H1 (cell line): ENCODE measurements at regions not wholly inside any gene's neighbourhood (a gene's known extent, or its start where the extent isn't known, plus 50 kb on each side); places are given as distances from the start of the nearest gene placed in this dataset.

ENCODE experiments used
- CTCF ChIA-PET: fragments of 300-600 bp; sonication (Branson Sonifier 250); formaldehyde crosslinking; loops from one replicate; lab custom pipeline; 2021; ENCODE audit not compliant: partially characterized antibody; lab: Charles Lee
- POLR2A ChIA-PET: fragments of 300-600 bp; sonication (Branson Sonifier 250); formaldehyde crosslinking; loops from one replicate; lab custom pipeline; 2021; ENCODE audit warnings: inconsistent platforms; ENCODE audit not compliant: partially characterized antibody; lab: Charles Lee
- DNase-seq, 2 experiments: peaks; one replicate each; pipeline versions ENCODE4 v3.0.0 to v3.0.0-alpha.2; 2010 to 2022; ENCODE audit warnings: low spot score in 2 of 2, low read depth in 1 of 2, mixed read lengths in 1 of 2
- FAIRE-seq: peaks from 2 replicates; lab custom pipeline; 2011; peaks lifted over from hg19 to GRCh38; lab: Jason Lieb, UNC
- H2AFZ ChIP-seq: 2 replicates; pipeline ENCODE4 v1.8.1; 2012; ENCODE audit warnings: low read length, inconsistent platforms
- H2AK5ac ChIP-seq: 2 replicates; pipeline ENCODE4 v1.6.1; 2013; ENCODE audit warnings: low read depth, low read length
- H2BK120ac ChIP-seq: replicated peaks from 2 replicates; pipeline ENCODE3; 2013; ENCODE audit warnings: low read depth, low read length, inconsistent platforms
- H2BK12ac ChIP-seq: 2 replicates; pipeline ENCODE4 v1.6.1; 2013; ENCODE audit warnings: low read depth, low read length
- H2BK15ac ChIP-seq: 2 replicates; pipeline ENCODE4 v1.6.1; 2013; ENCODE audit warnings: low read length
- H2BK20ac ChIP-seq: 2 replicates; pipeline ENCODE4 v1.6.1; 2013; ENCODE audit warnings: low read length
- H2BK5ac ChIP-seq: 2 replicates; pipeline ENCODE4 v1.6.1; 2013; ENCODE audit warnings: low read depth, low read length
- H3K14ac ChIP-seq: 2 replicates; pipeline ENCODE4 v1.6.1; 2013; ENCODE audit warnings: inconsistent platforms; ENCODE audit not compliant: insufficient read length
- H3K18ac ChIP-seq: 2 replicates; pipeline ENCODE4 v1.6.1; 2013; ENCODE audit warnings: low read length; ENCODE audit errors: extremely low read depth
- H3K23ac ChIP-seq: 2 replicates; pipeline ENCODE4 v1.6.1; 2013; ENCODE audit warnings: inconsistent platforms; ENCODE audit not compliant: insufficient read length
- H3K23me2 ChIP-seq: 2 replicates; pipeline ENCODE4 v1.6.1; 2013; ENCODE audit warnings: low read depth, low read length
- H3K27ac ChIP-seq: 2 replicates; pipeline ENCODE4 v1.6.1; 2011; ENCODE audit warnings: low read depth, low read length, inconsistent platforms
- H3K27me3 ChIP-seq, 4 experiments: replicated peaks in 1 of 4; 1 replicate in 1 of 4; 2 replicates in 3 of 4; pipeline versions ENCODE4 v1.6.1 to v1.8.1; 2011 to 2013; ENCODE audit warnings: low read length in 3 of 4, mild to moderate bottlenecking in 3 of 4, inconsistent platforms in 2 of 4, mixed read lengths in 2 of 4, moderate library complexity in 1 of 4; ENCODE audit not compliant: control insufficient read depth in 3 of 4, insufficient read depth in 3 of 4; ENCODE audit errors: extremely low read depth in 1 of 4
- H3K36me3 ChIP-seq, 4 experiments: 2 replicates each; pipeline versions ENCODE4 v1.6.1 to v1.8.1; 2011 to 2013; ENCODE audit warnings: mild to moderate bottlenecking in 4 of 4, low read length in 3 of 4, moderate library complexity in 2 of 4, control low read depth in 1 of 4, inconsistent platforms in 1 of 4; ENCODE audit not compliant: insufficient read depth in 4 of 4, control insufficient read depth in 2 of 4
- H3K4ac ChIP-seq: replicated peaks from 2 replicates; pipeline ENCODE3; 2013; ENCODE audit warnings: low read length, low read depth, mixed read lengths, inconsistent platforms; ENCODE audit not compliant: insufficient read length
- H3K4me1 ChIP-seq, 4 experiments: replicated peaks in 1 of 4; 1 replicate in 1 of 4; 2 replicates in 3 of 4; pipeline versions ENCODE4 v1.6.1 to v1.8.1; 2011 to 2013; ENCODE audit warnings: low read length in 3 of 4, inconsistent platforms in 2 of 4, mixed read lengths in 1 of 4; ENCODE audit not compliant: insufficient read depth in 4 of 4, control insufficient read depth in 3 of 4
- H3K4me2 ChIP-seq, 2 experiments: 2 replicates each; pipeline versions ENCODE4 v1.6.1 to v1.8.1; 2011 to 2013; ENCODE audit warnings: low read depth in 2 of 2, low read length in 2 of 2, control low read depth in 1 of 2, inconsistent platforms in 1 of 2, mild to moderate bottlenecking in 1 of 2; ENCODE audit not compliant: insufficient read depth in 1 of 2
- H3K4me3 ChIP-seq, 4 experiments: fragments of 200-600, 300-600 bp in 1 of 4; sonication (generic), shearing (Covaris generic), sonication (Bioruptor Twin) in 1 of 4; 2 replicates each; pipeline versions ENCODE4 v1.5.1 to v1.8.1; 2011 to 2016; ENCODE audit warnings: low read length in 4 of 4, low read depth in 3 of 4, control low read depth in 2 of 4, inconsistent platforms in 2 of 4, mild to moderate bottlenecking in 2 of 4, mixed read lengths in 1 of 4, moderate library complexity in 1 of 4; ENCODE audit not compliant: insufficient read depth in 2 of 4; ENCODE audit errors: extremely low read depth in 1 of 4
- H3K56ac ChIP-seq: replicated peaks from 2 replicates; pipeline ENCODE3; 2013; ENCODE audit warnings: low read depth, mild to moderate bottlenecking, mixed read lengths, low read length, inconsistent platforms; ENCODE audit not compliant: insufficient read length
- H3K79me1 ChIP-seq: 2 replicates; pipeline ENCODE4 v1.6.1; 2013; ENCODE audit warnings: low read depth, low read length, control low read depth
- H3K79me2 ChIP-seq, 2 experiments: 2 replicates each; pipeline versions ENCODE4 v1.6.1 to v1.8.1; 2012 to 2013; ENCODE audit warnings: low read length in 2 of 2, mild to moderate bottlenecking in 2 of 2, inconsistent platforms in 1 of 2; ENCODE audit not compliant: insufficient read depth in 2 of 2, control insufficient read depth in 1 of 2
- H3K9ac ChIP-seq, 4 experiments: replicated peaks in 1 of 4; 1 replicate in 1 of 4; 2 replicates in 3 of 4; pipeline versions ENCODE4 v1.6.1 to v1.8.1; 2011 to 2013; ENCODE audit warnings: low read depth in 3 of 4, low read length in 3 of 4, control low read depth in 2 of 4, mild to moderate bottlenecking in 2 of 4, moderate library complexity in 2 of 4, inconsistent platforms in 1 of 4; ENCODE audit errors: extremely low read depth in 1 of 4
- H3K9me3 ChIP-seq, 2 experiments: 2 replicates each; pipeline versions ENCODE4 v1.6.1 to v1.8.1; 2012 to 2013; ENCODE audit warnings: mild to moderate bottlenecking in 2 of 2, moderate library complexity in 2 of 2, control low read depth in 1 of 2, inconsistent platforms in 1 of 2, low read depth in 1 of 2, low read length in 1 of 2, mixed read lengths in 1 of 2; ENCODE audit not compliant: insufficient read depth in 2 of 2
- H4K20me1 ChIP-seq, 2 experiments: replicated peaks in 1 of 2; 2 replicates each; pipeline versions ENCODE3 to v1.8.1; 2011 to 2013; ENCODE audit warnings: inconsistent platforms in 2 of 2, low read length in 2 of 2, mild to moderate bottlenecking in 1 of 2; ENCODE audit not compliant: insufficient read depth in 2 of 2, control insufficient read depth in 1 of 2
- H4K5ac ChIP-seq: 2 replicates; pipeline ENCODE4 v1.6.1; 2013; ENCODE audit warnings: low read length, low read depth, mixed read lengths, inconsistent platforms; ENCODE audit not compliant: insufficient read length
- H4K8ac ChIP-seq: 2 replicates; pipeline ENCODE4 v1.8.0; 2013; ENCODE audit warnings: mild to moderate bottlenecking, moderate library complexity, low read length, inconsistent platforms; ENCODE audit not compliant: insufficient read depth; ENCODE audit errors: extremely low read depth
- H4K91ac ChIP-seq: replicated peaks from 2 replicates; pipeline ENCODE3; 2013; ENCODE audit warnings: low read length, mixed read lengths, inconsistent platforms; ENCODE audit not compliant: insufficient read length
- BCL11A ChIP-seq, 2 experiments: IDR thresholded peaks; one replicate each; pipeline ENCODE4 v1.6.1; 2011; ENCODE audit warnings: low read depth in 2 of 2, low read length in 2 of 2, mild to moderate bottlenecking in 2 of 2
- CBX8 ChIP-seq: fragments of 300-800, 300-1000 bp; sonication (generic); IDR thresholded peaks from 2 replicates; pipeline ENCODE4 v1.7.1; 2016; ENCODE audit warnings: low read depth, low read length, borderline replicate concordance
- GABPA ChIP-seq: IDR thresholded peaks from 2 replicates; pipeline ENCODE4 v1.6.1; 2011; ENCODE audit warnings: mild to moderate bottlenecking, low read length, moderate library complexity, borderline replicate concordance; ENCODE audit not compliant: insufficient read depth
- GTF2F1 ChIP-seq: IDR thresholded peaks from 2 replicates; pipeline ENCODE4 v1.6.1; 2012; ENCODE audit warnings: low read depth, low read length, improper control_type of control experiment, borderline replicate concordance
- HDAC2 ChIP-seq, 2 experiments: fragments of 300-600 bp in 1 of 2; sonication (generic) in 1 of 2; IDR thresholded peaks; 2 replicates each; pipeline ENCODE4 v1.6.1; 2011 to 2012; ENCODE audit warnings: low read depth in 2 of 2, low read length in 2 of 2, mild to moderate bottlenecking in 2 of 2, moderate library complexity in 2 of 2, borderline replicate concordance in 1 of 2, inconsistent platforms in 1 of 2
- KDM1A ChIP-seq: fragments of 200-600, 300-600 bp; sonication (generic); IDR thresholded peaks from 2 replicates; pipeline ENCODE4 v1.7.1; 2016; ENCODE audit warnings: mild to moderate bottlenecking, low read length, borderline replicate concordance
- POLR2A ChIP-seq, 2 experiments: IDR thresholded peaks; 1 replicate in 1 of 2; 2 replicates in 1 of 2; pipeline ENCODE4 v1.6.1; 2011; ENCODE audit warnings: low read depth in 2 of 2, low read length in 2 of 2, mild to moderate bottlenecking in 2 of 2; ENCODE audit errors: control extremely low read depth in 1 of 2
- RNF2 ChIP-seq: fragments of 200-900, 300-1000 bp; sonication (generic); IDR thresholded peaks from 2 replicates; pipeline ENCODE4 v1.7.1; 2016; ENCODE audit warnings: borderline replicate concordance, low read depth, mild to moderate bottlenecking, antibody characterized with exemption, low read length; ENCODE audit not compliant: poor library complexity, severe bottlenecking; ENCODE audit errors: missing control alignments
- RXRA ChIP-seq: IDR thresholded peaks from 2 replicates; pipeline ENCODE4 v1.6.1; 2011; ENCODE audit warnings: low read depth, mild to moderate bottlenecking, low read length, moderate library complexity; ENCODE audit not compliant: insufficient read depth
- SIN3A ChIP-seq, 2 experiments: IDR thresholded peaks in 1 of 2; conservative IDR thresholded peaks in 1 of 2; 2 replicates each; pipeline ENCODE4 v1.6.1; 2011 to 2012; ENCODE audit warnings: low read length in 2 of 2, improper control_type of control experiment in 1 of 2, low read depth in 1 of 2, mild to moderate bottlenecking in 1 of 2
- TAF7 ChIP-seq: optimal IDR thresholded peaks from 2 replicates; pipeline ENCODE3; 2011; ENCODE audit warnings: low read depth, mild to moderate bottlenecking, inconsistent platforms, low read length, moderate library complexity, borderline replicate concordance
- WGBS, 2 experiments: shearing (Covaris generic) in 1 of 2; methylation state at CpG; one replicate each; pipeline versions ENCODE4 v1.1.6 to v1.1.7; 2013 to 2015; ENCODE audit warnings: low lambda C conversion rate in 2 of 2, mixed read lengths in 2 of 2, inconsistent platforms in 1 of 2, low coverage in 1 of 2, missing lambda C conversion rate in 1 of 2; ENCODE audit not compliant: insufficient replicate concordance in 2 of 2, insufficient coverage in 1 of 2, insufficient read length in 1 of 2; ENCODE audit errors: extremely low coverage in 1 of 2, missing lambda C conversion rate in 1 of 2; 5-methylcytosine and 5-hydroxymethylcytosine counted together

DNA sequence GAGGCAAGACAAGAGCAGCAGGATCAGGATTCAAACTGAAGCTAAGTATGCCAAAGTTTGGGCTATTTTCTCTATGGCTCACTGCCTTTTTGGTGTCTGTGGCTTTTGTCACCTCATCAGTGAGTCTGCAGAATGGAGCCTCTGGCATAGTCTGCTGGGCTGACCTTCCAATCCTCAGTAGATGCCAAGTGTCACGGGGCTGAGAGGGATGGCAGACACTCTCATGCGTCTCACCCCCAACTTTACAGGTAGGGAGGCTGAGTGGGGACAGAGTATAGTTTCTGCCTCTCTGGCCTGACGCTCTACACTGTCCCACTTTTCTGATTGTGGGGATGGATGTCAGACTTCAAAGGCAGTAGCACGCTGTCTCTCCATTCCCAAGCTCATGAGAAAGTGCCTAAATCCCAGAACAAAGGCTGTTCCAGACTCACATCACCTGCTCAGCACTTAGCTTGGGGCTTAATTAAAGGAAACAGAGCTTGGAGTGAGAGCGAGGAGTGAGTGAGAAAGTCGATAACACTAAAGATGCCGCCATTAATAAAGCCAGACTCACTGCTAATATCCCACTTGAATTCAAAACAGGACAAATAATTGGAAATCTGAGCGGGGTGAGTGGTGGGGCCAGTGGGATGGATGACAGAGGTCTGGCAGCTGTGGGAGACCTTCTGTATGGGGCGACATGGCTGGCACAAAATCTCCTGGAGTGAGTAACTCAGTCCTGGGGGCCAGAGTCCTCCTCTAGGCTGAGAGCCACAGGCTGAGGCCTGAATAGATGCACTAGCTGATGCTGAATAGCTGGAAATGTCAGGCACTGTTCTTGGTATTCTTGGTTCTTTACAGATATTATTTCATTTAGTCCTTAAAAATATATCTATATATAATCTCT lies 78.4 kb upstream of the MRPS22 start:
- no peak overlapping the region for H3K56ac ChIP-seq
- H2BK5ac ChIP-seq, result no peak overlapping the region
- TF ChIP-seq CBX8, result no peak
- TF ChIP-seq HDAC2 (IDR thresholded peaks at IDR 0.05; ENCODE audit: borderline replicate concordance in 1 of 2, low read depth in 2 of 2, low read length in 2 of 2), result no peak
- no peak for TF ChIP-seq TAF7
- no peak for TF ChIP-seq SIN3A (conservative IDR thresholded peaks at IDR 0.05 in 1 of 2, IDR thresholded peaks at IDR 0.05 in 1 of 2; ENCODE audit: low read depth in 1 of 2, low read length in 2 of 2)
- no peak for TF ChIP-seq BCL11A (IDR thresholded peaks at IDR 0.05; ENCODE audit: low read depth in 2 of 2, low read length in 2 of 2)
- TF ChIP-seq RNF2, result no peak
- no peak for TF ChIP-seq GABPA
- no peak for TF ChIP-seq RXRA
- TF ChIP-seq GTF2F1, result no peak
- no peak for TF ChIP-seq POLR2A (IDR thresholded peaks at IDR 0.05; ENCODE audit: control extremely low read depth in 1 of 2, low read depth in 2 of 2, low read length in 2 of 2)
- no peak for TF ChIP-seq KDM1A

More for the DNA sequence above, 78.4 kb upstream of the MRPS22 start:
- no peak overlapping the region for H3K4me2 ChIP-seq
- H3K27me3 ChIP-seq, result peaks cover 0 to 2% (median 0%) of the 10 kb centered on the region in 4 experiments; a peak in 2 of 7 replicates
- H3K9me3 ChIP-seq, result peaks cover 0 to 11% of the 10 kb centered on the region in 2 experiments; a peak in 2 of 4 replicates
- DNase-seq (peak in 1 of 2 experiments; percentile 17), FAIRE-seq (no peak)
- no peak overlapping the region for H3K4me3 ChIP-seq
- CTCF ChIA-PET, result interaction anchor here (1.1 to 2.4 kb wide), 3 partner anchors 13 to 245 kb away, joined by 3 to 6 read pairs (median 3); no protein-coding TSS in a partner anchor
- H4K8ac ChIP-seq, result no peak overlapping the region
- no peak overlapping the region for H3K27ac ChIP-seq
- no peak overlapping the region for H2BK20ac ChIP-seq
- H2BK15ac ChIP-seq, result no peak overlapping the region
- H3K23ac ChIP-seq, result no peak overlapping the region
- no peaks in the 10 kb centered on the region for H3K79me1 ChIP-seq
- no peak overlapping the region for H3K9ac ChIP-seq
- no peak overlapping the region for H2BK12ac ChIP-seq
- POLR2A ChIA-PET, result no interaction called here
- no peak overlapping the region for H2AK5ac ChIP-seq
- H3K4ac ChIP-seq, result no peak overlapping the region
- H4K5ac ChIP-seq, result no peak overlapping the region
- H4K20me1 ChIP-seq, result no peaks in the 10 kb centered on the region
- no peak overlapping the region; the same call in 1 of the 2 replicates for H2AFZ ChIP-seq
- 72% methylated on average over 9 of the region's 9 CpGs; no CpG with 5 or more reads in 1 of the 2 experiments for WGBS, 2 experiments
- H3K18ac ChIP-seq, result no peak overlapping the region
- H2BK120ac ChIP-seq, result no peak overlapping the region
- H3K14ac ChIP-seq, result no peak overlapping the region
- no peaks in the 10 kb centered on the region for H3K23me2 ChIP-seq
- H3K79me2 ChIP-seq, result no peaks in the 10 kb centered on the region
- H4K91ac ChIP-seq, result no peak overlapping the region
- no peaks in the 10 kb centered on the region for H3K36me3 ChIP-seq
- peaks cover 0 to 2% (median 0%) of the 10 kb centered on the region in 4 experiments; a peak in 1 of 7 replicates for H3K4me1 ChIP-seq
